Neural cell (in vitro differentiated cells): ENCODE measurements at regions not wholly inside any gene's neighbourhood (a gene's known extent, or its start where the extent isn't known, plus 50 kb on each side); places are given as distances from the start of the nearest gene placed in this dataset.

Experiments used
- H2AFZ ChIP-seq: fragments of 200-600, 300-800 bp; sonication (generic), shearing (Covaris generic); 2 replicates; pipeline ENCODE4 v1.6.0; 2014; ENCODE audit warnings: low read depth, mild to moderate bottlenecking, antibody characterized with exemption, low read length, moderate library complexity
- H3F3A ChIP-seq: fragments of 200-600 bp; shearing (Covaris generic); 2 replicates; pipeline ENCODE4 v1.6.1; 2016; ENCODE audit warnings: mild to moderate bottlenecking, moderate library complexity, mixed read lengths, antibody characterized with exemption, low read length; ENCODE audit not compliant: insufficient read depth, poor library complexity, severe bottlenecking
- H3K27ac ChIP-seq: fragments of 200-600, 300-800 bp; sonication (generic), shearing (Covaris generic); 2 replicates; pipeline ENCODE4 v1.5.1; 2014; ENCODE audit warnings: mild to moderate bottlenecking, low read length, moderate library complexity
- H3K27me3 ChIP-seq: fragments of 300-800, 200-600 bp; sonication (generic), shearing (Covaris generic); 2 replicates; pipeline ENCODE4 v1.6.0; 2014; ENCODE audit warnings: mild to moderate bottlenecking, low read depth, low read length, moderate library complexity; ENCODE audit not compliant: insufficient read depth
- H3K36me3 ChIP-seq: fragments of 300-800, 200-600 bp; sonication (generic), shearing (Covaris generic); 2 replicates; pipeline ENCODE4 v1.5.1; 2014; ENCODE audit warnings: mild to moderate bottlenecking, antibody characterized with exemption, low read length, moderate library complexity; ENCODE audit not compliant: insufficient read depth
- H3K4me2 ChIP-seq: fragments of 300-800, 200-600 bp; sonication (generic), shearing (Covaris generic); 2 replicates; pipeline ENCODE4 v1.6.0; 2014; ENCODE audit warnings: mild to moderate bottlenecking, low read length
- H3K4me3 ChIP-seq: fragments of 300-800, 200-600 bp; sonication (generic), shearing (Covaris generic); 2 replicates; pipeline ENCODE4 v1.5.1; 2014; ENCODE audit warnings: mild to moderate bottlenecking, low read length, moderate library complexity
- H3K79me2 ChIP-seq: fragments of 200-600 bp; shearing (Covaris generic); replicated peaks from 2 replicates; pipeline ENCODE4 v1.6.0; 2014; ENCODE audit warnings: mild to moderate bottlenecking, low read length, moderate library complexity; ENCODE audit not compliant: insufficient read depth
- H3K9ac ChIP-seq: fragments of 300-800, 200-600 bp; sonication (generic), shearing (Covaris generic); 2 replicates; pipeline ENCODE4 v1.6.1; 2016; ENCODE audit warnings: mild to moderate bottlenecking, low read length, mixed read lengths
- H3K9me2 ChIP-seq: fragments of 200-600 bp; shearing (Covaris generic); 2 replicates; pipeline ENCODE4 v1.6.1; 2016; ENCODE audit warnings: mild to moderate bottlenecking, low read length, mixed read lengths; ENCODE audit not compliant: insufficient read depth
- H3K9me3 ChIP-seq: fragments of 200-600, 300-800 bp; sonication (generic), shearing (Covaris generic); 2 replicates; pipeline ENCODE4 v1.6.1; 2016; ENCODE audit warnings: mild to moderate bottlenecking, mixed run types, low read length, moderate library complexity, mixed read lengths
- H4K20me1 ChIP-seq: fragments of 200-600 bp; shearing (Covaris generic); 2 replicates; pipeline ENCODE4 v1.6.1; 2016; ENCODE audit warnings: mild to moderate bottlenecking, mixed run types; ENCODE audit not compliant: insufficient read depth
- CTCF ChIP-seq: fragments of 450-650 bp; IDR thresholded peaks from 2 replicates; pipeline ENCODE4 v1.5.1; 2014; ENCODE audit warnings: antibody characterized with exemption, mild to moderate bottlenecking, moderate library complexity; ENCODE audit not compliant: poor library complexity, severe bottlenecking
- EP300 ChIP-seq: fragments of 450-650 bp; conservative IDR thresholded peaks from 2 replicates; pipeline ENCODE4 v1.6.1; 2014; ENCODE audit warnings: antibody characterized with exemption, mild to moderate bottlenecking, moderate library complexity; ENCODE audit not compliant: poor library complexity, severe bottlenecking
- EZH2 ChIP-seq: fragments of 200-600, 300-800 bp; shearing (Covaris generic), sonication (generic); IDR thresholded peaks from 2 replicates; pipeline ENCODE4 v1.6.1; 2014; ENCODE audit warnings: antibody characterized with exemption, low read length, borderline replicate concordance, mild to moderate bottlenecking; ENCODE audit not compliant: insufficient read depth, poor library complexity, severe bottlenecking
- MXI1 ChIP-seq: fragments of 450-650 bp; conservative IDR thresholded peaks from 2 replicates; pipeline ENCODE4 v1.6.1; 2014; ENCODE audit warnings: antibody characterized with exemption, mild to moderate bottlenecking; ENCODE audit not compliant: poor library complexity, severe bottlenecking
- POLR2AphosphoS5 ChIP-seq: IDR thresholded peaks from 2 replicates; pipeline ENCODE4 v1.6.1; 2012
- RAD21 ChIP-seq: fragments of 450-650 bp; conservative IDR thresholded peaks from 2 replicates; pipeline ENCODE4 v1.6.1; 2014; ENCODE audit warnings: antibody characterized with exemption, mild to moderate bottlenecking, moderate library complexity
- REST ChIP-seq: IDR thresholded peaks from 2 replicates; pipeline ENCODE4 v1.6.1; 2012; ENCODE audit warnings: borderline replicate concordance
- SMC3 ChIP-seq: fragments of 450-650 bp; conservative IDR thresholded peaks from 2 replicates; pipeline ENCODE4 v1.6.1; 2014; ENCODE audit warnings: antibody characterized with exemption, mild to moderate bottlenecking, moderate library complexity; ENCODE audit not compliant: poor library complexity
- TAF1 ChIP-seq: IDR thresholded peaks from 2 replicates; pipeline ENCODE4 v1.6.1; 2012; ENCODE audit warnings: low read depth

GRCh38 chr3:171939578-171939977 lies 96.4 kb downstream of the TMEM212 start:
- Histone ChIP-seq H4K20me1 (no peaks in the 10 kb centered on the region), H3K27me3 (no peaks in the 10 kb centered on the region), H3K9ac (no peak overlapping the region), H3K4me3 (no peak overlapping the region), H3F3A (no peaks in the 10 kb centered on the region), H3K9me2 (no peaks in the 10 kb centered on the region), H3K36me3 (no peaks in the 10 kb centered on the region), H2AFZ (no peak overlapping the region), H3K9me3 (no peaks in the 10 kb centered on the region), H3K79me2 (no peaks in the 10 kb centered on the region), H3K4me2 (no peak overlapping the region), H3K27ac (no peak overlapping the region)
- TF ChIP-seq CTCF (no peak), TAF1 (no peak), RAD21 (no peak), SMC3 (no peak), EP300 (no peak), MXI1 (no peak), REST (no peak), POLR2AphosphoS5 (no peak), EZH2 (no peak)

GRCh38 chr3:171940151-171940649 lies 97.1 kb downstream of the TMEM212 start:
- Histone ChIP-seq H3K36me3 (no peaks in the 10 kb centered on the region), H3K9ac (no peak overlapping the region), H3K9me2 (no peaks in the 10 kb centered on the region), H3K27me3 (no peaks in the 10 kb centered on the region), H3K4me2 (no peak overlapping the region), H3K79me2 (no peaks in the 10 kb centered on the region), H4K20me1 (no peaks in the 10 kb centered on the region), H3K27ac (no peak overlapping the region), H3K4me3 (no peak overlapping the region), H2AFZ (no peak overlapping the region), H3F3A (no peaks in the 10 kb centered on the region), H3K9me3 (no peaks in the 10 kb centered on the region)
- TF ChIP-seq EZH2 (no peak), TAF1 (no peak), SMC3 (no peak), CTCF (no peak), RAD21 (no peak), MXI1 (no peak), POLR2AphosphoS5 (no peak), EP300 (no peak), REST (no peak)
